ENCODE measurements at regions not wholly inside any gene's neighbourhood (a gene's known extent, or its start where the extent isn't known, plus 50 kb on each side); places are given as distances from the start of the nearest gene placed in this dataset.
"Not testable (repeated sequence)": the region's sequence is repeated elsewhere in the genome, so short reads cannot be mapped to it uniquely, and the experiment has no call there.

DNA sequence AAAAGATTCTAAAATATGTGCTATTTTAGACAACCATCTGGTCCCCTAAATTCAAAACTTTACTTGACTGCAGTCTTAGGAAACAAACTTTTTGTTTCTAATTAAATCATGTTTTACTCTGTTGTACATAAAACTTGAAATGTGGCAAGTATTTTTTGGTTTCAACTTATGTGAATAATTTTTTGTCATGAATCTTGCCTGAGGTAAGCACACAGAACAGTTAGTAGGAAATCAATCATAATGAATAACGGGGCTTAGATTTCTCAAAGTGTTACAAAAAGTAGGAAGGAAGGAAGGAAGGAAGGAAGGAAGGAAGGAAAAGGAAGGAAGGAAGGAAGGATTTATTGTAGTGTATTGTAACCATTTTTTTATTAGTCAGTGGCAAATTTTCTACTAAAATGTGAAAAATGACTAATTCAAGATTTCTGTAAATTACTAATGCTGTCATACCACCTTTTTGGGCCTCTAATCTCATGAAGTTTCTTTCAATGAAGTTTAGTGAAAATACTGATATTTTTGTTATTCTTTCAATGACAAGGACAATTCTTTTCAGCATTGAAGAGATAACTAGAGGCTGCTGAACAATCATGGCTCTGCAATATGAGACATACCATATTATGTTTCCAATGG lies 1689.2 kb downstream of the OTOL1 start:
- H3K4me3 ChIP-seq (ENCODE audit: low read depth, low read length): no peak overlapping the region
- DNase-seq (ENCODE audit: low read depth): no peak
- TF ChIP-seq, protein P1, sequence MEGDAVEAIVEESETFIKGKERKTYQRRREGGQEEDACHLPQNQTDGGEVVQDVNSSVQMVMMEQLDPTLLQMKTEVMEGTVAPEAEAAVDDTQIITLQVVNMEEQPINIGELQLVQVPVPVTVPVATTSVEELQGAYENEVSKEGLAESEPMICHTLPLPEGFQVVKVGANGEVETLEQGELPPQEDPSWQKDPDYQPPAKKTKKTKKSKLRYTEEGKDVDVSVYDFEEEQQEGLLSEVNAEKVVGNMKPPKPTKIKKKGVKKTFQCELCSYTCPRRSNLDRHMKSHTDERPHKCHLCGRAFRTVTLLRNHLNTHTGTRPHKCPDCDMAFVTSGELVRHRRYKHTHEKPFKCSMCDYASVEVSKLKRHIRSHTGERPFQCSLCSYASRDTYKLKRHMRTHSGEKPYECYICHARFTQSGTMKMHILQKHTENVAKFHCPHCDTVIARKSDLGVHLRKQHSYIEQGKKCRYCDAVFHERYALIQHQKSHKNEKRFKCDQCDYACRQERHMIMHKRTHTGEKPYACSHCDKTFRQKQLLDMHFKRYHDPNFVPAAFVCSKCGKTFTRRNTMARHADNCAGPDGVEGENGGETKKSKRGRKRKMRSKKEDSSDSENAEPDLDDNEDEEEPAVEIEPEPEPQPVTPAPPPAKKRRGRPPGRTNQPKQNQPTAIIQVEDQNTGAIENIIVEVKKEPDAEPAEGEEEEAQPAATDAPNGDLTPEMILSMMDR (IDR thresholded peaks at IDR 0.05; ENCODE audit: insufficient read depth, low read depth, low read length): no peak

DNA sequence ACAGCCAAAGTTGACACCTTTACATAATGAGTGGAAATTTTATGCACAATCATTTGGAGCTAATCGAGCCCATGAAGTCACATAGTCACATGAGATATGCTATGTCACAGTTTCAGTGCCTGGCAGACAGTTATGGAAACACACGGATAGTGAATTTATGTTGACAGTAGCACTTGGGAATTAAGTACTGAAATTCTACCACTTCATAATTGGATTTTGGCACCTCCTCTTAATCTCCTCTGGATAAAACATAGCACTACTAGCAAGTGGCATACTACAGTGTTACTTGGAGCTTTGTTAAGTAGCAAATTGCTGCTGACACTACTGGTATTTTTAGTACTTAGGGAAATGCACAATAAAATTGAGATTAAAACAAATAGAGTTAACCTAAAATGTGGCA lies 1679.4 kb downstream of the OTOL1 start:
- H3K4me3 ChIP-seq (ENCODE audit: low read depth, low read length): no peak overlapping the region
- TF ChIP-seq, protein P1 (IDR thresholded peaks at IDR 0.05; ENCODE audit: insufficient read depth, low read depth, low read length): no peak
- no peak for DNase-seq (ENCODE audit: low read depth)

DNA sequence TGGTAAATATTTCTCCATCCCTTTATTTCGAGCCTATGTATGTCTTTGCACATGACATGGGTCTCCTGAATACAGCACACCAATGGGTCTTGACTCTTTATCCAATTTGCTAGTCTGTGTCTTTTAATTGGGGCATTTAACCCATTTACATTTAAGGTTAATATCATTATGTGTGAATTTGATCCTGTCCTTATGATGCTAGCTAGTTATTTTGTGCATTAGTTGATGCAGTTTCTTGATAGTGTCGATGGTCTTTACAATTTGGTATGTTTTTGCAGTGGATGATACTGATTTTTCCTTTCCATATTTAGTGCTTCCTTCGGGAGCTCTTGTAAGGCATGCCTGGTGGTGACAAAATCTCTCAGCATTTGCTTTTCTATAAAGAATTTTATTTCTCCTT lies 1675.9 kb downstream of the OTOL1 start:
- H3K4me3 ChIP-seq (ENCODE audit: low read depth, low read length); DNase-seq (ENCODE audit: low read depth): not testable (repeated sequence)

DNA sequence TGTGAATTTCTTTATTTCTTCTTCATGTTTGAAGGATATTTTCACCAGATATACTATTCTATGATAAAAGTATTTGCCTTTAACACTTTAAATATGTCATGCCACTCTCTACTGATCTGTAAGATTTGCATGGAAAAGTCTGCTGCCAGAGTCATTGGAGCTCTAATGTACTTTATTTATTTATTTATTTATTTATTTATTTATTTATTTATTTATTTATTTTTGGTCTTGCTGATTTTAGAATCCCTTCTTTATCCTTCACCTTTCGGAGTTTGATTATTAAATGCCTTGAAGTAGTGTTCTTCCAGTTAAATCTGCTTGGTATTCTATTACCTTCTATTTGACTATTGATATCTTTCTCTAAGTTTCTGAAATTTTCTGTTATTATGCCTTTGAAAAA lies 1669.6 kb downstream of the OTOL1 start:
- DNase-seq (ENCODE audit: low read depth): no peak
- TF ChIP-seq, protein P1 (IDR thresholded peaks at IDR 0.05; ENCODE audit: insufficient read depth, low read depth, low read length): no peak
- H3K4me3 ChIP-seq (ENCODE audit: low read depth, low read length): no peak overlapping the region

DNA sequence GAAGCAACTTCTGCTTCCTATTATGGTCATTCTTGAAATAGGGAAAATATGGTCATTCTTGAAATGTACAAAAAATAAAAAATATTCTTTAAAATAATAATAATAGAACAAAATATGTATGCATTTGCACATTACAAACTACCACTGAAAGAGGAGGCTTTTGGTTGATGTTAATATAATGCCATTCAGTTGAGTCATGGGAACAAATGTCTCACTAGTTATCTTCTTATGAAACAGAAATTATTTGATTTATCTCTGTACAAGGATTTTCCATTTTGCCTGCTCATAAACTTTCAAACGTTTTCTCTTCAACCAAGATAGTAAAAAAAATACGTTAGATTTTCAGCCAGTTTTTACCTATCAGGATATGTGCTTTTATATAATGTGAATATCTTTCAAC lies 1662.7 kb downstream of the OTOL1 start:
- DNase-seq (ENCODE audit: low read depth): no peak
- TF ChIP-seq, protein P1 (IDR thresholded peaks at IDR 0.05; ENCODE audit: insufficient read depth, low read depth, low read length): no peak
- H3K4me3 ChIP-seq (ENCODE audit: low read depth, low read length): no peak overlapping the region

DNA sequence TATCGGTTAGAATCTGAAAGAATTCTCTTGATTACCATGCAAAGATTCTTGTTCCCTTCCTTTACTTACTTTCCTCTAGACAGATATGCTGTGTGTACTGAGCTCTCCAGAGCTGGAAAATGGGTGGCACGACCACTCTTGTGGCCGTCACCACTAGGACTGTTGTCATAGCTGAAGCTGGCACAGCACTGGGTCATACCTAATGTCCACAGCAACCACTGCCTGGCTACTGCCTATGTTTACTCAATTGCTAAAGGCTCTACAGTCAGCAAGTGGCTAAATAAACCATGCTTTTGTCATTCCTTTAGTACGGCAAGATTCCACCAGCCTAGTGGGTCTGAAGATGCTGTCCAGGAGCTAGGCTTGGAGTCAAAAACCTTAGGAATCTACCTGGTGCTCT lies 1643.0 kb downstream of the OTOL1 start:
- TF ChIP-seq, protein P1 (IDR thresholded peaks at IDR 0.05; ENCODE audit: insufficient read depth, low read depth, low read length): no peak
- no peak overlapping the region for H3K4me3 ChIP-seq (ENCODE audit: low read depth, low read length)
- DNase-seq (ENCODE audit: low read depth): no peak

DNA sequence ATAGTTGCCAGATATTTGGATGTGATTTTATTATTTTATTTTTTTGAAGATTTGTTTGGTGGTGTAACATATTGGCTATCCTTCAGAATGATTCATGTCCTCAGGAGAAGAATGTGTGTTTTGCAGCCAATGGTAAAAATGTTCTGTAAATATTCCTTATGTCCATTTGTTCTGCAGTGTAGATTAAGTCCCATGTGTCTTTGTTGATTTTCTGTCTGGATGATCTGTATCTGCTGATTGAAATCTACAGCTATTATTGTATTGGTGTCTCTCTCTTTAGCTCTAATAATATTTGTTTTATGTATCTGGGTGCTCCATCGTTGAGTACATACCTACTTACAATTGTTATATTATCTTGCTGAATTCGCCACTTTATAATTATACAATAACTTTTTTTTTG lies 1641.7 kb downstream of the OTOL1 start:
- TF ChIP-seq, protein P1 (IDR thresholded peaks at IDR 0.05; ENCODE audit: insufficient read depth, low read depth, low read length): no peak
- no peak for DNase-seq (ENCODE audit: low read depth)
- H3K4me3 ChIP-seq (ENCODE audit: low read depth, low read length): no peak overlapping the region
